ENCODE measurements at regions not wholly inside any gene's neighbourhood (a gene's known extent, or its start where the extent isn't known, plus 50 kb on each side); places are given as distances from the start of the nearest gene placed in this dataset.

- H3K4me3 Mint-ChIP-seq: no peak overlapping the region
- no peak overlapping the region for H3K27ac Mint-ChIP-seq
- no peak for ATAC-seq
- DNase-seq: no peak
- no peaks in the 10 kb centered on the region for H3K4me1 Mint-ChIP-seq (ENCODE audit: low read depth)
- CTCF ChIA-PET: no interaction called here
- H3K36me3 Mint-ChIP-seq (ENCODE audit: low read depth): no peaks in the 10 kb centered on the region
- POLR2A ChIA-PET: no interaction called here
- no peaks in the 10 kb centered on the region for H3K9me3 Mint-ChIP-seq (ENCODE audit: insufficient read depth)
- no peaks in the 10 kb centered on the region for H3K27me3 Mint-ChIP-seq (ENCODE audit: low read depth)
Measured at GRCh38 chr5:167773668-167774301, 517.7 kb upstream of the WWC1 start.

GRCh38 chr5:167777746-167778145 is 513.7 kb upstream of the WWC1 start:
- ATAC-seq: no peak

GRCh38 chr5:167778228-167778627 is 513.2 kb upstream of the WWC1 start:
- ChIA-PET POLR2A (no interaction called here), CTCF (no interaction called here)
- no peak overlapping the region for H3K4me3 Mint-ChIP-seq
- H3K36me3 Mint-ChIP-seq (ENCODE audit: low read depth): no peaks in the 10 kb centered on the region
- ATAC-seq: no peak
- H3K9me3 Mint-ChIP-seq (ENCODE audit: insufficient read depth): no peaks in the 10 kb centered on the region
- H3K27me3 Mint-ChIP-seq (ENCODE audit: low read depth): no peaks in the 10 kb centered on the region
- H3K4me1 Mint-ChIP-seq (ENCODE audit: low read depth): no peaks in the 10 kb centered on the region
- no peak for DNase-seq
- H3K27ac Mint-ChIP-seq: no peak overlapping the region

More at GRCh38 chr5:167777746-167778145, 513.7 kb upstream of the WWC1 start:
- Mint-ChIP-seq H3K27me3 (ENCODE audit: low read depth) (no peaks in the 10 kb centered on the region), H3K4me3 (no peak overlapping the region), H3K36me3 (ENCODE audit: low read depth) (no peaks in the 10 kb centered on the region), H3K27ac (no peak overlapping the region), H3K9me3 (ENCODE audit: insufficient read depth) (no peaks in the 10 kb centered on the region), H3K4me1 (ENCODE audit: low read depth) (no peaks in the 10 kb centered on the region)
- DNase-seq: no peak
- ChIA-PET CTCF (no interaction called here), POLR2A (no interaction called here)

DNA sequence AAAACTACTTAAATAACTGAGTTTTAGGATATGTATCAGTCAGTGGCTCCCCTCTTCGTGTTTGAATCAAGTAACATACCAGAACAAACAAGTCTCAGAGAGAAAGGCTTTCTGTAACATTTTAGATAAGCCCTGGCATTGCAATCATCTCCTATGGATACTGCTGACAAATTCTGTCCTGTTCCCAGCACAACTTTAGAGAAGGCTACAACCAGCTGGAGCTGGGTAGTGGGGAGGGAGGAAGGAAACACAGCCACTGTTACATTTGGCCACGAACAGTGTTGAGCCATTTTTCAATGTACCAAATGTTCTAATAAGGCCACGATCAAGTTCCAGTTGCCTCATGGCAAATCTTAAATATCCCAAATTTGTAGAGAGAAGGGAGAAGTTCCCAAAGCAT is 511.8 kb upstream of the WWC1 start:
- H3K27ac Mint-ChIP-seq: no peak overlapping the region
- no peaks in the 10 kb centered on the region for H3K4me1 Mint-ChIP-seq (ENCODE audit: low read depth)
- no peak for DNase-seq
- ChIA-PET CTCF (no interaction called here), POLR2A (no interaction called here)
- no peaks in the 10 kb centered on the region for H3K9me3 Mint-ChIP-seq (ENCODE audit: insufficient read depth)
- no peak for ATAC-seq
- no peak overlapping the region for H3K4me3 Mint-ChIP-seq
- H3K36me3 Mint-ChIP-seq (ENCODE audit: low read depth): no peaks in the 10 kb centered on the region
- H3K27me3 Mint-ChIP-seq (ENCODE audit: low read depth): no peaks in the 10 kb centered on the region

DNA sequence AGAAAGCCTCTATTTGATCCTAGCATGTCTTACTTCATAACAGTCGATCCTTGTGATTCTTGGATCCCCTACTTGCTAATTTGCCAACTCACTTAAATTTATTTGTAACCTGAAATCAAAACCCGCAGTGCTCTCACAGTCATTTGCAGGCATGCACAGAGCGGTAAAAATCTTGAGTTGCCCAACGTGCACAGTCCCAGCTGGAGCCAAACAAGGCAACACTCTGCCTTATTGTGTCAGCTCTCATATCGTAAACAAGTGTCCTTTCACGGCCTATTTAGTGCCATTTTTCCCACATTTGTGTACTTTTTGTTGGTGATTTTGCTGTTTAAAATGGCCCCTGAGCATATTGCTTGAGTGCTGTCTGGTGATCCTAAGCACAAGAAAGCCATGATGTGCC is 511.3 kb upstream of the WWC1 start:
- CTCF ChIA-PET: no interaction called here
- H3K27me3 Mint-ChIP-seq (ENCODE audit: low read depth): no peaks in the 10 kb centered on the region
- POLR2A ChIA-PET: no interaction called here
- no peaks in the 10 kb centered on the region for H3K9me3 Mint-ChIP-seq (ENCODE audit: insufficient read depth)
- no peak overlapping the region for H3K27ac Mint-ChIP-seq
- no peaks in the 10 kb centered on the region for H3K4me1 Mint-ChIP-seq (ENCODE audit: low read depth)
- no peak for DNase-seq
- H3K4me3 Mint-ChIP-seq: no peak overlapping the region
- no peaks in the 10 kb centered on the region for H3K36me3 Mint-ChIP-seq (ENCODE audit: low read depth)
- ATAC-seq: no peak

DNA sequence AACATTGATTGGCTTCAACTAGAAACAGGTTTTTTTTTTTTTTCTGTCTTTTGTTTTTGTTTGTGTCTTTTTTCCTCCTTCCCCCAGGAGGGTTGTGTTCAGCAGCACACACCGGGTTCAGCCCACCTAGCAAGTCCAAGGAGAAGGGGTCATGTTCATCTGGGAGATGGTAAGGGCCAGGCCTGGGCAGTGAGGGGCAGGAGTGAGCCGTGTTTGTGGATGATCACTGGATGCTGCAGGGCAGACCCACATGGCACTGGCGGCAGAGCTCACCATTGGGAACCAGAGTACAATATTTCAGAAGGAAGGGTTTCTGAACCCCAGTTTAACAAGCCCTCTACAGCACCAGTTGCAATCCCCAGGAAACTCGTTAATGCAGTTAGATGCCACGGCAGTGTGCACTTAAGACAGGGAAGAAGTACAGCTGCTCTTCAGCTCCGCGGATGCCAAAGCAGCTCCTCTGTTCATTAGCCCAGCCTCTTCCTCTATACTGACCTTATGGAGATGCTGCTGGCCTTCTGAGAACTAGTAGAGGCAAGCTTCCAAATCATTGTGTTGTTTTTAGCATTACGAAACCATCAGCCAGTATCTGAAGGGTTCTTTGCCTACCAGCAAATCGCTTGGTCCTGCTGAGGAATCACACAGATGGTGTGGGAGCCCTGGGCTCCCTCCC is 508.2 kb upstream of the WWC1 start:
- ChIA-PET CTCF (no interaction called here), POLR2A (no interaction called here)
- DNase-seq: no peak
- no peak for ATAC-seq
- H3K9me3 Mint-ChIP-seq (ENCODE audit: insufficient read depth): no peaks in the 10 kb centered on the region
- H3K4me1 Mint-ChIP-seq (ENCODE audit: low read depth): no peaks in the 10 kb centered on the region
- H3K27ac Mint-ChIP-seq: no peak overlapping the region
- H3K36me3 Mint-ChIP-seq (ENCODE audit: low read depth): no peaks in the 10 kb centered on the region
- H3K27me3 Mint-ChIP-seq (ENCODE audit: low read depth): no peaks in the 10 kb centered on the region
- H3K4me3 Mint-ChIP-seq: no peak overlapping the region

GRCh38 chr5:167785106-167785505 is 506.3 kb upstream of the WWC1 start:
- Mint-ChIP-seq H3K4me1 (ENCODE audit: low read depth) (no peaks in the 10 kb centered on the region), H3K4me3 (no peak overlapping the region), H3K27ac (no peak overlapping the region), H3K9me3 (ENCODE audit: insufficient read depth) (no peaks in the 10 kb centered on the region), H3K27me3 (ENCODE audit: low read depth) (no peaks in the 10 kb centered on the region), H3K36me3 (ENCODE audit: low read depth) (no peaks in the 10 kb centered on the region)
- DNase-seq: no peak
- POLR2A ChIA-PET: no interaction called here
- CTCF ChIA-PET: no interaction called here
- ATAC-seq: no peak

DNA sequence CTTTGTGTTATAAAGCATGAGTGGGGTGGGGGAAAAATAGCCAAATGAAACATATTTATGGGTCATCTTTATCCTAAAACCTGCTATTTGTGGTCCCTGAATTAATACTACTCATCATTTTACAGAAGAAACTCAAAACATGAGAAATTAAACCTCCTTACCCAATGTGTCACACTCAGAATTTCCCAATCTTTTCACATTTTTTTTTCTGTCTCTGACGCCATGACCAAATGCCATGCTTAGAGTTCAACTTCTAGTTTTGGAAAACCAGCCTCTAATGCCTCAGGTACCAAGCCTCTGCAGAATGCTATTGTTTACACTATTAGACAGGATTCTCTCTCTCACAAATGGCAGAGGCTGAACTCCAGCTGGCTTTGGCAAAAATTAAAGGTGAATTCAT is 505.5 kb upstream of the WWC1 start:
- ChIA-PET CTCF (no interaction called here), POLR2A (no interaction called here)
- ATAC-seq: no peak
- DNase-seq: no peak
- Mint-ChIP-seq H3K27ac (no peak overlapping the region), H3K4me3 (no peak overlapping the region), H3K9me3 (ENCODE audit: insufficient read depth) (no peaks in the 10 kb centered on the region), H3K36me3 (ENCODE audit: low read depth) (no peaks in the 10 kb centered on the region), H3K4me1 (ENCODE audit: low read depth) (no peaks in the 10 kb centered on the region), H3K27me3 (ENCODE audit: low read depth) (no peaks in the 10 kb centered on the region)

DNA sequence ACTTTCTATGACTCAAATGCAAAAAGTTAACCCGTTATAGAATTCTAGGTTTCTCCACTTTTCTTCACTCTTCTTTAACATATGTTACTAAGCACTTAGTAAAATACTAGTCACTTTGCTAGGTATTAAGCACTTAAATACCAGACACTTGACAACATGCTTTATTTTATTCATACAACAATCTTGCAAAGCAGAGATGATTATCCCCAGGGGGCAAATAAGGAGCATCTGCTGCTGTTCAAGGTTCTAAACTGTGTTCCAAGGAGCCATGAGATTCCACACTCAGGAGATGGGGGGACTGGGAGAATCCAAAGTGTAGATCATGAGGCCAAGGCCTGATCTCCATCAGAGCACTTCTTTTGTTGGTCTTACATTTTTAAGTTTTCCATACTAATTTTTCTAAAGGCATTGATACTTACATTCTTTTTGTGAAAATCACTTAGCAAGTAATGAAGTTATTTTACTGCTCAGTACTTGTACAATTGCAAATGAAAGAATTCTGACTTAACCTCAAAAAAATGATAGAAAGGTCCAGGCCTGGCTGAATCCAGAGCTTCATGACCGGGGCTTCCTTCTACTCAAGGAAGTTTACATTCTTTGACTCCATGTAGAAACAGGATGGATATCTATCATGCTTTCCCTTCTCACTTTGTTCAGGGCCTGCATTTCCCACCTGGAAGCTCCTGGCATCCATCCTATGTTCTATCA is 504.4 kb upstream of the WWC1 start:
- ChIA-PET CTCF (no interaction called here), POLR2A (no interaction called here)
- no peaks in the 10 kb centered on the region for H3K9me3 Mint-ChIP-seq (ENCODE audit: insufficient read depth)
- no peak for ATAC-seq
- H3K4me3 Mint-ChIP-seq: no peak overlapping the region
- H3K4me1 Mint-ChIP-seq (ENCODE audit: low read depth): no peaks in the 10 kb centered on the region
- no peaks in the 10 kb centered on the region for H3K36me3 Mint-ChIP-seq (ENCODE audit: low read depth)
- no peak for DNase-seq
- no peaks in the 10 kb centered on the region for H3K27me3 Mint-ChIP-seq (ENCODE audit: low read depth)
- no peak overlapping the region for H3K27ac Mint-ChIP-seq

DNA sequence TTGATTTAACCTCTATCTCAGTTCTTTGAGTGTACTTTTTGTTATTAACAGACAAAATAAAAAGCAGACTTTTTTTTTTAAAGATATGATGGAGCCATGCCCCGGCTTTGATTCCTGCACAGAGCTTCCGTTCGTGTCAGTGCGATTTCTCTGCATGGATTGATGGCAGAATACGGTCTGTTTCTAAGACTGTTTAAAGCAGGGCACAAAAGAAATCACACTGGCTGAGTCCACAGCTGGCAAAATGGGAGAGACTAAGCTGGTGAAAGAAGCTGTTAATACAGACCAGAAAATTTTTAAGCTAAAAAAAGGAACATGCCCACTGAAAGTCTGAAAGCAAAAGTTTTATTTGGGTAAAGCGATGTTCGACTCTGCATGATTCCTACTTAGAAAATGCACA is 501.4 kb upstream of the WWC1 start:
- no peak overlapping the region for H3K4me3 Mint-ChIP-seq
- no peak for ATAC-seq
- CTCF ChIA-PET: no interaction called here
- no peaks in the 10 kb centered on the region for H3K27me3 Mint-ChIP-seq (ENCODE audit: low read depth)
- no peaks in the 10 kb centered on the region for H3K9me3 Mint-ChIP-seq (ENCODE audit: insufficient read depth)
- DNase-seq: no peak
- POLR2A ChIA-PET: no interaction called here
- H3K36me3 Mint-ChIP-seq (ENCODE audit: low read depth): no peaks in the 10 kb centered on the region
- no peak overlapping the region for H3K27ac Mint-ChIP-seq
- no peaks in the 10 kb centered on the region for H3K4me1 Mint-ChIP-seq (ENCODE audit: low read depth)

- Mint-ChIP-seq H3K4me1 (ENCODE audit: low read depth) (no peaks in the 10 kb centered on the region), H3K4me3 (no peak overlapping the region), H3K36me3 (ENCODE audit: low read depth) (no peaks in the 10 kb centered on the region), H3K9me3 (ENCODE audit: insufficient read depth) (no peaks in the 10 kb centered on the region), H3K27me3 (ENCODE audit: low read depth) (no peaks in the 10 kb centered on the region), H3K27ac (no peak overlapping the region)
- no peak for ATAC-seq
- POLR2A ChIA-PET: no interaction called here
- CTCF ChIA-PET: no interaction called here
- DNase-seq: no peak
Measured at GRCh38 chr5:167790462-167791260, 500.8 kb upstream of the WWC1 start.

DNA sequence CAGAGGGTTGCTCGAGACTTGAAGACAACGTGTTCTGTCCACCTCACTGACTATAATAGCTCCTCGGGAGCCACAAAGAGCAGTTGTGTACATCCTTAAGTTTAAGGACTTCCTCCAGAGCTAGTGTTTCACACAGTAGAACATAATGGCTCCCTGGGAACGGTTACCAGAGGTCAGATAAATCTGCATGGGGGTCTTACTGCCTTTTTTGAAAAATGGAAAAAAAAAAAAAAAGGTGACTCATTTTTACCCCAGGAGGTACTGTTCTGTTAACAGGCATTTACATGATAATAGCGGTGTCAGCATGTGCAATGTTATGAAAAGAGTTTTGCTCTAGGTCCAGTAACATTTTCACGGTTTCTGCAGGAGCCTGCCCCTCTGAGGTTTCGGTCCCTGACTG is 498.9 kb upstream of the WWC1 start:
- ChIA-PET POLR2A (no interaction called here), CTCF (no interaction called here)
- no peaks in the 10 kb centered on the region for H3K36me3 Mint-ChIP-seq (ENCODE audit: low read depth)
- H3K9me3 Mint-ChIP-seq (ENCODE audit: insufficient read depth): no peaks in the 10 kb centered on the region
- no peak overlapping the region for H3K4me3 Mint-ChIP-seq
- no peak overlapping the region for H3K27ac Mint-ChIP-seq
- no peaks in the 10 kb centered on the region for H3K27me3 Mint-ChIP-seq (ENCODE audit: low read depth)
- no peak for DNase-seq
- ATAC-seq: no peak
- no peaks in the 10 kb centered on the region for H3K4me1 Mint-ChIP-seq (ENCODE audit: low read depth)

Measured in activated CD8-positive, alpha-beta T cell treated with anti-CD3 and anti-CD28 coated beads, Interleukin-2, amount 10 ng/mL, durations not matched to agents 7 days and 5 days (primary cell).